ENCODE measurements at regions not wholly inside any gene's neighbourhood (a gene's known extent, or its start where the extent isn't known, plus 50 kb on each side); places are given as distances from the start of the nearest gene placed in this dataset.

- no peak overlapping the region for H3K14ac ChIP-seq (ENCODE audit: low read length in 2 of 2)
- H3K79me1 ChIP-seq (replicated peaks; ENCODE audit: low read length, poor library complexity, severe bottlenecking), result no peaks in the 10 kb centered on the region
- no peak overlapping the region for H3K4ac ChIP-seq (ENCODE audit: low read depth in 1 of 2, low read length in 2 of 2)
- 93% methylated on average over 7 of the region's 7 CpGs for WGBS
- no peak overlapping the region for H4K91ac ChIP-seq (ENCODE audit: low read length)
- peaks cover 0 to 23% of the 10 kb centered on the region in 2 experiments for H3K27me3 ChIP-seq (ENCODE audit: control insufficient read depth in 1 of 2, insufficient read depth in 1 of 2, low read length in 2 of 2)
- no peak overlapping the region for H2BK12ac ChIP-seq (ENCODE audit: low read length in 2 of 2)
- H2BK15ac ChIP-seq (ENCODE audit: low read depth, poor library complexity, severe bottlenecking), result no peak overlapping the region
- no peak overlapping the region for H3K4me2 ChIP-seq (ENCODE audit: low read length, poor library complexity, severe bottlenecking)
- no peak overlapping the region for H2BK120ac ChIP-seq (ENCODE audit: low read depth, low read length)
- H2AK5ac ChIP-seq (ENCODE audit: low read length, severe bottlenecking), result no peak overlapping the region
- H2BK5ac ChIP-seq (ENCODE audit: low read depth, low read length, poor library complexity, severe bottlenecking), result no peak overlapping the region
- peak overlapping the region in 1 of 2 experiments; percentile 34 for H3K18ac ChIP-seq (ENCODE audit: low read depth in 1 of 2, low read length in 2 of 2)
- no peak for DNase-seq
- H4K8ac ChIP-seq (ENCODE audit: low read length), result no peak overlapping the region
- no peak overlapping the region for H3K9ac ChIP-seq (ENCODE audit: low read length)
- H3K9me3 ChIP-seq (ENCODE audit: control insufficient read depth, low read length), result no peaks in the 10 kb centered on the region
- no peak overlapping the region for H2AFZ ChIP-seq (ENCODE audit: low read depth, low read length)
- H3K23ac ChIP-seq (ENCODE audit: low read length in 2 of 2), result no peak overlapping the region
- H3K4me1 ChIP-seq (ENCODE audit: control insufficient read depth, insufficient read depth, low read depth, low read length), result peaks cover 1% of the 10 kb centered on the region
- no peak overlapping the region for H3K27ac ChIP-seq (ENCODE audit: low read length, poor library complexity, severe bottlenecking)
- H3K4me3 ChIP-seq (ENCODE audit: insufficient read depth in 1 of 2, low read depth in 1 of 2, low read length in 2 of 2), result no peak overlapping the region
- no peaks in the 10 kb centered on the region for H3K36me3 ChIP-seq (ENCODE audit: control insufficient read depth in 1 of 2, insufficient read depth in 2 of 2, low read depth in 1 of 2, low read length in 2 of 2)
These were observed 65.5 kb upstream of the LAS1L start for GRCh38 chrX:65600106-65600505.

- no peaks in the 10 kb centered on the region for H3K79me1 ChIP-seq (replicated peaks; ENCODE audit: low read length, poor library complexity, severe bottlenecking)
- no peak overlapping the region for H3K4me3 ChIP-seq (ENCODE audit: insufficient read depth in 1 of 2, low read depth in 1 of 2, low read length in 2 of 2)
- H3K9me3 ChIP-seq (ENCODE audit: control insufficient read depth, low read length), result no peaks in the 10 kb centered on the region
- H4K8ac ChIP-seq (ENCODE audit: low read length), result no peak overlapping the region
- H2BK120ac ChIP-seq (ENCODE audit: low read depth, low read length), result no peak overlapping the region
- peak overlapping the region; percentile 39 for H4K91ac ChIP-seq (ENCODE audit: low read length)
- no peak overlapping the region for H3K18ac ChIP-seq (ENCODE audit: low read depth in 1 of 2, low read length in 2 of 2)
- no peak overlapping the region for H2BK5ac ChIP-seq (ENCODE audit: low read depth, low read length, poor library complexity, severe bottlenecking)
- peak overlapping the region in 1 of 2 experiments; percentile 28 for H3K4ac ChIP-seq (ENCODE audit: low read depth in 1 of 2, low read length in 2 of 2)
- H3K23ac ChIP-seq (ENCODE audit: low read length in 2 of 2), result no peak overlapping the region
- H2BK15ac ChIP-seq (ENCODE audit: low read depth, poor library complexity, severe bottlenecking), result no peak overlapping the region
- H3K36me3 ChIP-seq (ENCODE audit: control insufficient read depth in 1 of 2, insufficient read depth in 2 of 2, low read depth in 1 of 2, low read length in 2 of 2), result no peaks in the 10 kb centered on the region
- H2BK12ac ChIP-seq (ENCODE audit: low read length in 2 of 2), result peak overlapping the region in 1 of 2 experiments; percentile 39
- no peak overlapping the region for H3K4me2 ChIP-seq (ENCODE audit: low read length, poor library complexity, severe bottlenecking)
- H3K14ac ChIP-seq (ENCODE audit: low read length in 2 of 2), result no peak overlapping the region
- no peak overlapping the region for H3K9ac ChIP-seq (ENCODE audit: low read length)
- no peak overlapping the region for H2AFZ ChIP-seq (ENCODE audit: low read depth, low read length)
- H3K27ac ChIP-seq (ENCODE audit: low read length, poor library complexity, severe bottlenecking), result no peak overlapping the region
- H2AK5ac ChIP-seq (ENCODE audit: low read length, severe bottlenecking), result no peak overlapping the region
- DNase-seq, result no peak
- WGBS, result 100% methylated on average over 4 of the region's 8 CpGs
- peaks cover 0 to 19% of the 10 kb centered on the region in 2 experiments for H3K27me3 ChIP-seq (ENCODE audit: control insufficient read depth in 1 of 2, insufficient read depth in 1 of 2, low read length in 2 of 2)
- H3K4me1 ChIP-seq (ENCODE audit: control insufficient read depth, insufficient read depth, low read depth, low read length), result peaks cover 1% of the 10 kb centered on the region
These were observed 64.1 kb upstream of the LAS1L start for GRCh38 chrX:65598559-65599147.

GRCh38 chrX:65596270-65597034 lies 61.9 kb upstream of the LAS1L start:
- Histone ChIP-seq H3K9me3 (ENCODE audit: control insufficient read depth, low read length) (no peaks in the 10 kb centered on the region), H3K36me3 (ENCODE audit: control insufficient read depth in 1 of 2, insufficient read depth in 2 of 2, low read depth in 1 of 2, low read length in 2 of 2) (no peaks in the 10 kb centered on the region), H3K4me3 (ENCODE audit: insufficient read depth in 1 of 2, low read depth in 1 of 2, low read length in 2 of 2) (no peak overlapping the region), H3K18ac (ENCODE audit: low read depth in 1 of 2, low read length in 2 of 2) (peak overlapping the region; percentile 5 to 33), H2BK15ac (ENCODE audit: low read depth, poor library complexity, severe bottlenecking) (no peak overlapping the region), H3K23ac (ENCODE audit: low read length in 2 of 2) (no peak overlapping the region), H3K14ac (ENCODE audit: low read length in 2 of 2) (no peak overlapping the region), H3K27ac (ENCODE audit: low read length, poor library complexity, severe bottlenecking) (no peak overlapping the region), H3K4me2 (ENCODE audit: low read length, poor library complexity, severe bottlenecking) (no peak overlapping the region), H4K91ac (ENCODE audit: low read length) (no peak overlapping the region), H2AK5ac (ENCODE audit: low read length, severe bottlenecking) (no peak overlapping the region), H2BK5ac (ENCODE audit: low read depth, low read length, poor library complexity, severe bottlenecking) (no peak overlapping the region), H2BK120ac (ENCODE audit: low read depth, low read length) (peak overlapping the region; percentile 19), H3K4me1 (ENCODE audit: control insufficient read depth, insufficient read depth, low read depth, low read length) (no peaks in the 10 kb centered on the region), H3K9ac (ENCODE audit: low read length) (peak overlapping the region; percentile 59), H3K27me3 (ENCODE audit: control insufficient read depth in 1 of 2, insufficient read depth in 1 of 2, low read length in 2 of 2) (peaks cover 0 to 13% of the 10 kb centered on the region in 2 experiments), H2AFZ (ENCODE audit: low read depth, low read length) (no peak overlapping the region), H3K4ac (ENCODE audit: low read depth in 1 of 2, low read length in 2 of 2) (no peak overlapping the region), H2BK12ac (ENCODE audit: low read length in 2 of 2) (no peak overlapping the region), H3K79me1 (replicated peaks; ENCODE audit: low read length, poor library complexity, severe bottlenecking) (no peaks in the 10 kb centered on the region), H4K8ac (ENCODE audit: low read length) (no peak overlapping the region)
- peak; percentile 75 for DNase-seq
- 0% methylated on average over 1 of the region's 2 CpGs for WGBS

- no peaks in the 10 kb centered on the region for H3K9me3 ChIP-seq (ENCODE audit: control insufficient read depth, low read length)
- peak overlapping the region; percentile 59 for H3K9ac ChIP-seq (ENCODE audit: low read length)
- no peak overlapping the region for H2BK5ac ChIP-seq (ENCODE audit: low read depth, low read length, poor library complexity, severe bottlenecking)
- no peak overlapping the region for H2BK12ac ChIP-seq (ENCODE audit: low read length in 2 of 2)
- H2BK120ac ChIP-seq (ENCODE audit: low read depth, low read length), result no peak overlapping the region
- no peaks in the 10 kb centered on the region for H3K79me1 ChIP-seq (replicated peaks; ENCODE audit: low read length, poor library complexity, severe bottlenecking)
- no peak overlapping the region for H2AFZ ChIP-seq (ENCODE audit: low read depth, low read length)
- DNase-seq, result peak; percentile 91
- peaks cover 0 to 12% of the 10 kb centered on the region in 2 experiments for H3K27me3 ChIP-seq (ENCODE audit: control insufficient read depth in 1 of 2, insufficient read depth in 1 of 2, low read length in 2 of 2)
- no peak overlapping the region for H3K4ac ChIP-seq (ENCODE audit: low read depth in 1 of 2, low read length in 2 of 2)
- WGBS, result 0% methylated on average over 2 of the region's 3 CpGs
- no peaks in the 10 kb centered on the region for H3K4me1 ChIP-seq (ENCODE audit: control insufficient read depth, insufficient read depth, low read depth, low read length)
- H2BK15ac ChIP-seq (ENCODE audit: low read depth, poor library complexity, severe bottlenecking), result no peak overlapping the region
- peak overlapping the region in 1 of 2 experiments; percentile 34 for H3K18ac ChIP-seq (ENCODE audit: low read depth in 1 of 2, low read length in 2 of 2)
- no peak overlapping the region for H3K4me2 ChIP-seq (ENCODE audit: low read length, poor library complexity, severe bottlenecking)
- H3K23ac ChIP-seq (ENCODE audit: low read length in 2 of 2), result no peak overlapping the region
- H3K36me3 ChIP-seq (ENCODE audit: control insufficient read depth in 1 of 2, insufficient read depth in 2 of 2, low read depth in 1 of 2, low read length in 2 of 2), result no peaks in the 10 kb centered on the region
- no peak overlapping the region for H4K8ac ChIP-seq (ENCODE audit: low read length)
- no peak overlapping the region for H2AK5ac ChIP-seq (ENCODE audit: low read length, severe bottlenecking)
- no peak overlapping the region for H3K27ac ChIP-seq (ENCODE audit: low read length, poor library complexity, severe bottlenecking)
- H4K91ac ChIP-seq (ENCODE audit: low read length), result no peak overlapping the region
- H3K14ac ChIP-seq (ENCODE audit: low read length in 2 of 2), result no peak overlapping the region
- H3K4me3 ChIP-seq (ENCODE audit: insufficient read depth in 1 of 2, low read depth in 1 of 2, low read length in 2 of 2), result no peak overlapping the region
These were observed 60.9 kb upstream of the LAS1L start for GRCh38 chrX:65595460-65595876.
